Tibial nerve (tissue), 4 donors: ENCODE measurements at regions not wholly inside any gene's neighbourhood (a gene's known extent, or its start where the extent isn't known, plus 50 kb on each side); places are given as distances from the start of the nearest gene placed in this dataset.

Experiments used
- DNase-seq, 2 donors: peaks; one replicate each; pipeline ENCODE4 v3.0.0-alpha.2; 2019; ENCODE audit warnings: low spot score in 2 of 2
- H3K27ac ChIP-seq, 4 donors: fragments of 200-600 bp; sonication (generic) in 3 of 4; one replicate each; pipeline ENCODE4 v1.5.1; 2017 to 2019; ENCODE audit warnings: mild to moderate bottlenecking in 1 of 4
- H3K27me3 ChIP-seq, 2 donors: fragments of 200-600 bp; sonication (generic) in 1 of 2; one replicate each; pipeline versions ENCODE4 v1.5.1 to v1.6.0; 2017 to 2019
- H3K36me3 ChIP-seq, 3 donors: fragments of 200-600 bp; sonication (generic); one replicate each; pipeline ENCODE4 v1.5.1; 2018 to 2019
- H3K4me1 ChIP-seq, 4 donors: fragments of 200-600 bp; sonication (generic) in 3 of 4; one replicate each; pipeline ENCODE4 v1.5.1; 2017 to 2019
- H3K4me3 ChIP-seq, 4 donors: fragments of 200-600 bp; sonication (generic) in 3 of 4; one replicate each; pipeline ENCODE4 v1.5.1; 2017 to 2019; ENCODE audit warnings: mild to moderate bottlenecking in 1 of 4, moderate library complexity in 1 of 4
- H3K9me3 ChIP-seq, 4 donors: fragments of 200-600 bp; sonication (generic) in 3 of 4; one replicate each; pipeline ENCODE4 v1.5.1; 2017 to 2019
- EP300 ChIP-seq, 2 donors: sonication (generic); formaldehyde crosslinking; IDR thresholded peaks; one replicate each; pipeline ENCODE4 v1.6.1; 2017; ENCODE audit warnings: antibody characterized with exemption in 2 of 2, mild to moderate bottlenecking in 1 of 2
- POLR2A ChIP-seq, 2 donors: fragments of 450-650 bp; IDR thresholded peaks; one replicate each; pipeline ENCODE4 v1.6.1; 2017; ENCODE audit warnings: antibody characterized with exemption in 2 of 2, mild to moderate bottlenecking in 2 of 2, moderate library complexity in 2 of 2
- whole genome bisulfite sequencing, 2 donors: methylation state at CpG; one replicate each; pipeline ENCODE4 v1.1.5; 2018; 5-methylcytosine and 5-hydroxymethylcytosine counted together
- TF ChIP-seq, protein P1 (sequence below), 5 experiments: fragments of 200-600 bp in 3 of 5; fragments of 450-650 bp in 2 of 5; sonication (generic) in 3 of 5; IDR thresholded peaks; one replicate each; pipeline ENCODE4 v1.5.1; 2016 to 2019; ENCODE audit warnings: antibody characterized with exemption in 5 of 5, mild to moderate bottlenecking in 3 of 5, moderate library complexity in 2 of 5

- WGBS, 2 donors, result 49 to 55% methylated on average over 5 of the region's 5 CpGs
- peaks cover 0 to 36% (median 0%) of the 10 kb centered on the region in 3 donors for H3K36me3 ChIP-seq
- H3K4me1 ChIP-seq, result no peaks in the 10 kb centered on the region
- H3K4me3 ChIP-seq, result no peak overlapping the region
- H3K27ac ChIP-seq, result no peak overlapping the region
- no peaks in the 10 kb centered on the region for H3K27me3 ChIP-seq
- no peak for TF ChIP-seq EP300 (IDR thresholded peaks at IDR 0.05)
- TF ChIP-seq, protein P1, sequence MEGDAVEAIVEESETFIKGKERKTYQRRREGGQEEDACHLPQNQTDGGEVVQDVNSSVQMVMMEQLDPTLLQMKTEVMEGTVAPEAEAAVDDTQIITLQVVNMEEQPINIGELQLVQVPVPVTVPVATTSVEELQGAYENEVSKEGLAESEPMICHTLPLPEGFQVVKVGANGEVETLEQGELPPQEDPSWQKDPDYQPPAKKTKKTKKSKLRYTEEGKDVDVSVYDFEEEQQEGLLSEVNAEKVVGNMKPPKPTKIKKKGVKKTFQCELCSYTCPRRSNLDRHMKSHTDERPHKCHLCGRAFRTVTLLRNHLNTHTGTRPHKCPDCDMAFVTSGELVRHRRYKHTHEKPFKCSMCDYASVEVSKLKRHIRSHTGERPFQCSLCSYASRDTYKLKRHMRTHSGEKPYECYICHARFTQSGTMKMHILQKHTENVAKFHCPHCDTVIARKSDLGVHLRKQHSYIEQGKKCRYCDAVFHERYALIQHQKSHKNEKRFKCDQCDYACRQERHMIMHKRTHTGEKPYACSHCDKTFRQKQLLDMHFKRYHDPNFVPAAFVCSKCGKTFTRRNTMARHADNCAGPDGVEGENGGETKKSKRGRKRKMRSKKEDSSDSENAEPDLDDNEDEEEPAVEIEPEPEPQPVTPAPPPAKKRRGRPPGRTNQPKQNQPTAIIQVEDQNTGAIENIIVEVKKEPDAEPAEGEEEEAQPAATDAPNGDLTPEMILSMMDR (IDR thresholded peaks at IDR 0.05), result no peak
- no peak for TF ChIP-seq POLR2A (IDR thresholded peaks at IDR 0.05)
- H3K9me3 ChIP-seq, result no peaks in the 10 kb centered on the region
- DNase-seq, result no peak
These were observed 154.2 kb downstream of the KCNJ12 start for GRCh38 chr17:21530311-21530710.

GRCh38 chr17:21530841-21531240, 154.7 kb downstream of the KCNJ12 start:
- DNase-seq, result no peak
- Histone ChIP-seq H3K4me1 (no peaks in the 10 kb centered on the region), H3K36me3 (peaks cover 0 to 38% (median 0%) of the 10 kb centered on the region in 3 donors), H3K9me3 (no peaks in the 10 kb centered on the region), H3K4me3 (no peak overlapping the region), H3K27ac (no peak overlapping the region), H3K27me3 (no peaks in the 10 kb centered on the region)
- 93 to 94% methylated on average over 9 of the region's 9 CpGs for WGBS, 2 donors
- TF ChIP-seq EP300 (IDR thresholded peaks at IDR 0.05) (no peak), POLR2A (IDR thresholded peaks at IDR 0.05) (no peak)
- TF ChIP-seq, protein P1 (IDR thresholded peaks at IDR 0.05), result no peak

DNA sequence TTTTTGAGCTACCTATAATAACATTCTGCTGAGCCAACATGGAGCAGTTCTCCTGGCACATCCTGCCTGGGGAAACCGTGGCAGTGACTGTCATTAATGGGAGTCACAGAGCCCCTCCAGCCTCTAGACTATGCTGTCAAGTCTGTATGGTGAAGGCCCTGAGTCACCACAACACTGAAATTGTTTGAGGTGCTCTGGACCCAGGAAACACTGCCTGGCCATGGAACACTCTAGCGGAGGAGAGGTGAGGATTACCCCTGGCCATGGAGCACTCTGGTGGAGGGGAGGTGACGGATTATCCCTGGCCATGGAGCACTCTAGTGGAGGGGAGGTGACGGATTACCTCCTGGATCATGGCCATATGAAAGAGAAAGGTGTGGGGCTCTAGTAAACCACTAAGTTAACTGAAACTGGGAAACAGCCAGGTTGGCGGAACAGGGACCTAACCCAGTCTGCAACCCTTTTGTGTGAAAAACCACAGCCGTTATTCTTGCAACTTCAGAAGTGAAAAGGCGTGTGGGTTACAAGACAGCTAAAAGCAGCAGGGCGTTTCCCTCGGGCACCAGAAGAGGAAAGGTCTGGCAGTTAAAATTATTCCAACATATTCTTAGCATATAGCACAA, 156.7 kb downstream of the KCNJ12 start:
- no peak for DNase-seq
- Histone ChIP-seq H3K36me3 (peaks cover 0 to 45% (median 0%) of the 10 kb centered on the region in 3 donors), H3K27me3 (no peaks in the 10 kb centered on the region), H3K27ac (no peak overlapping the region), H3K4me3 (no peak overlapping the region), H3K4me1 (no peaks in the 10 kb centered on the region), H3K9me3 (peaks cover 0 to 12% (median 6%) of the 10 kb centered on the region in 4 donors)
- WGBS, 2 donors, result 84 to 85% methylated on average over 9 of the region's 9 CpGs
- TF ChIP-seq POLR2A (IDR thresholded peaks at IDR 0.05) (no peak), EP300 (IDR thresholded peaks at IDR 0.05) (no peak)
- TF ChIP-seq, protein P1 (IDR thresholded peaks at IDR 0.05), result no peak

GRCh38 chr17:21535686-21536375, 156.5 kb upstream of the KCNJ18 start:
- H3K27ac ChIP-seq, result no peak overlapping the region
- TF ChIP-seq EP300 (IDR thresholded peaks at IDR 0.05) (no peak), POLR2A (IDR thresholded peaks at IDR 0.05) (no peak)
- TF ChIP-seq, protein P1 (IDR thresholded peaks at IDR 0.05), result no peak
- H3K9me3 ChIP-seq, result peaks cover 0 to 26% (median 9%) of the 10 kb centered on the region in 4 donors
- H3K4me3 ChIP-seq, result no peak overlapping the region
- WGBS, 2 donors, result 72% methylated on average over 1 of the region's 1 CpG
- no peaks in the 10 kb centered on the region for H3K4me1 ChIP-seq
- DNase-seq, result no peak
- peaks cover 0 to 59% (median 0%) of the 10 kb centered on the region in 3 donors for H3K36me3 ChIP-seq
- H3K27me3 ChIP-seq, result no peaks in the 10 kb centered on the region

DNA sequence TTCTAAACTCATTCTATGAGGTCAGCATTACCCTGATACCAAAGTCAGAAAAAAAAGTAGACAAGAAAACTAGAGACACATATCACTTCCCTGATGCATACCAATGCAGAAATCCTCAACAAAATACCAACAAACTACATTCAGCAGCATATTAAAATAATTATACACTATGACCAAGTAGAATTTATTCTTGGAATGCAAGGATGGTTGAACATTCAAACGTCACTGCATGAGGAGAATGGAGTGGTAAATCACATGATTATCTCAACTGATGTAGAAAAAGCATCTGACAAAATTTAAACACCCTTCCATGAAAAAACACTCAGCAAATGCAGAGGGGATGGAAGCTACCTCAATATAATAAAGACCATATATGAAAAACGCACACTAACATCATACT, 155.0 kb upstream of the KCNJ18 start:
- Histone ChIP-seq H3K27me3 (no peaks in the 10 kb centered on the region), H3K9me3 (peaks cover 0 to 26% (median 9%) of the 10 kb centered on the region in 4 donors), H3K4me3 (no peak overlapping the region), H3K36me3 (peaks cover 0 to 48% (median 0%) of the 10 kb centered on the region in 3 donors), H3K27ac (no peak overlapping the region), H3K4me1 (peaks cover 0 to 3% (median 0%) of the 10 kb centered on the region in 4 donors)
- no peak for TF ChIP-seq EP300 (IDR thresholded peaks at IDR 0.05)
- TF ChIP-seq POLR2A (IDR thresholded peaks at IDR 0.05), result no peak
- TF ChIP-seq, protein P1 (IDR thresholded peaks at IDR 0.05), result no peak
- 88 to 97% methylated on average over 2 of the region's 2 CpGs for WGBS, 2 donors
- DNase-seq, result no peak
